B cell (primary cell): ENCODE measurements at regions not wholly inside any gene's neighbourhood (a gene's known extent, or its start where the extent isn't known, plus 50 kb on each side); places are given as distances from the start of the nearest gene placed in this dataset.

Experiments used
- ATAC-seq: fragments of 200-7000 bp; cut with Tn5 transposase; one replicate; pipeline ENCODE4 v1.10.0; 2021; ENCODE audit warnings: low read depth, mild to moderate bottlenecking, moderate number of reproducible peaks, moderate library complexity
- CTCF ChIA-PET: fragments of 350-600 bp; sonication (Branson Sonifier 250); formaldehyde crosslinking; loops from one replicate; lab custom pipeline; 2021; ENCODE audit warnings: antibody characterized with exemption, inconsistent platforms; lab: Charles Lee
- POLR2A ChIA-PET: fragments of 350-600 bp; sonication (Branson Sonifier 250); formaldehyde crosslinking; loops from one replicate; lab custom pipeline; 2021; ENCODE audit warnings: antibody characterized with exemption; lab: Charles Lee
- DNase-seq: peaks from one replicate; pipeline ENCODE4 v3.0.0; 2013
- H2AFZ ChIP-seq: 2 replicates; pipeline ENCODE4 v1.6.1; 2012; ENCODE audit warnings: mild to moderate bottlenecking, low read depth, low read length; ENCODE audit not compliant: insufficient read depth, poor library complexity, severe bottlenecking
- H3K27ac ChIP-seq, 2 donors: 1 replicate in 1 of 2; 2 replicates in 1 of 2; pipeline ENCODE4 v1.5.1; 2012 to 2013; ENCODE audit warnings: low read length in 2 of 2, mild to moderate bottlenecking in 2 of 2, moderate library complexity in 1 of 2
- H3K27me3 ChIP-seq, 4 experiments: fragments of 200-600 bp in 1 of 4; sonication (generic) in 1 of 4; replicated peaks in 1 of 4; 1 replicate in 2 of 4; 2 replicates in 2 of 4; pipeline versions ENCODE4 v1.6.1 to v1.7.0; 2013 to 2016; ENCODE audit warnings: low read length in 3 of 4, mild to moderate bottlenecking in 2 of 4, mixed read lengths in 1 of 4, moderate library complexity in 1 of 4; ENCODE audit not compliant: insufficient read depth in 4 of 4, control insufficient read depth in 3 of 4; ENCODE audit errors: control extremely low read depth in 1 of 4
- H3K36me3 ChIP-seq, 2 experiments: replicated peaks in 1 of 2; 1 replicate in 1 of 2; 2 replicates in 1 of 2; pipeline versions ENCODE4 v1.6.1 to v1.7.1; 2013; ENCODE audit warnings: low read length in 1 of 2; ENCODE audit not compliant: insufficient read depth in 2 of 2, control insufficient read depth in 1 of 2; ENCODE audit errors: control extremely low read depth in 1 of 2, extremely low read depth in 1 of 2
- H3K4me1 ChIP-seq, 2 donors: fragments of 200-600 bp in 1 of 2; sonication (generic) in 1 of 2; 1 replicate in 1 of 2; 2 replicates in 1 of 2; pipeline versions ENCODE4 v1.5.1 to v1.6.1; 2013 to 2017; ENCODE audit warnings: low read length in 2 of 2; ENCODE audit not compliant: control insufficient read depth in 2 of 2, insufficient read depth in 2 of 2
- H3K4me2 ChIP-seq: replicated peaks from 2 replicates; pipeline ENCODE3; 2012; ENCODE audit warnings: mild to moderate bottlenecking, low read depth, low read length; ENCODE audit not compliant: poor library complexity, severe bottlenecking
- H3K4me3 ChIP-seq, 5 experiments: fragments of 200-600 bp in 1 of 5; sonication (generic) in 1 of 5; 1 replicate in 3 of 5; 2 replicates in 2 of 5; pipeline versions ENCODE4 v1.5.1 to v1.7.0; 2011 to 2016; ENCODE audit warnings: low read length in 4 of 5, mild to moderate bottlenecking in 4 of 5, low read depth in 2 of 5, control low read depth in 1 of 5, moderate library complexity in 1 of 5; ENCODE audit not compliant: insufficient read depth in 1 of 5; ENCODE audit errors: control extremely low read depth in 1 of 5, extremely low read depth in 1 of 5
- H3K79me2 ChIP-seq: fragments of 200-600 bp; sonication (generic); one replicate; pipeline ENCODE4 v1.6.0; 2016; ENCODE audit warnings: low read length; ENCODE audit not compliant: control insufficient read depth, insufficient read depth
- H3K9ac ChIP-seq: fragments of 200-600 bp; sonication (generic); 2 replicates; pipeline ENCODE4 v1.6.1; 2017; ENCODE audit warnings: mild to moderate bottlenecking, low read length, moderate library complexity
- H3K9me3 ChIP-seq, 3 donors: one replicate each; pipeline versions ENCODE4 v1.6.1 to v1.7.1; 2013; ENCODE audit warnings: low read length in 2 of 3; ENCODE audit not compliant: control insufficient read depth in 2 of 3, insufficient read depth in 1 of 3; ENCODE audit errors: control extremely low read depth in 1 of 3
- H4K20me1 ChIP-seq: 2 replicates; pipeline ENCODE4 v1.6.0; 2012; ENCODE audit warnings: mild to moderate bottlenecking, low read length; ENCODE audit not compliant: insufficient read depth, control insufficient read depth, poor library complexity, severe bottlenecking
- H3K27ac Mint-ChIP-seq: one replicate; pipeline ENCODE4 v1.8.0; 2021; ENCODE audit warnings: mixed read lengths
- H3K27me3 Mint-ChIP-seq: one replicate; pipeline ENCODE4 v1.8.0; 2021; ENCODE audit warnings: mixed read lengths
- H3K4me1 Mint-ChIP-seq: one replicate; pipeline ENCODE4 v1.8.0; 2021; ENCODE audit warnings: mixed read lengths
- H3K4me3 Mint-ChIP-seq: one replicate; pipeline ENCODE4 v1.8.0; 2021; ENCODE audit warnings: mixed read lengths
- H3K9me3 Mint-ChIP-seq: one replicate; pipeline ENCODE4 v1.8.0; 2022; ENCODE audit warnings: mixed read lengths; ENCODE audit not compliant: insufficient read depth
- EZH2 ChIP-seq: IDR thresholded peaks from 2 replicates; pipeline ENCODE4 v1.6.1; 2012; ENCODE audit warnings: borderline replicate concordance, low read depth, mild to moderate bottlenecking, moderate library complexity, low read length; ENCODE audit not compliant: insufficient read depth, poor library complexity, severe bottlenecking
- WGBS: methylation state at CpG from one replicate; pipeline ENCODE4 v1.1.5; 2013; ENCODE audit warnings: missing lambda C conversion rate; ENCODE audit not compliant: insufficient coverage; 5-methylcytosine and 5-hydroxymethylcytosine counted together
- intact Hi-C: fragments of 100-400 bp; cut with micrococcal nuclease; formaldehyde crosslinking; loops from one replicate; pipeline ENCODE4 v1.10.0; 2022
- TF ChIP-seq, protein P1 (sequence below): fragments of 200-600 bp; IDR thresholded peaks from one replicate; pipeline ENCODE4 v1.8.0; 2022; ENCODE audit warnings: antibody characterized with exemption, mild to moderate bottlenecking

DNA sequence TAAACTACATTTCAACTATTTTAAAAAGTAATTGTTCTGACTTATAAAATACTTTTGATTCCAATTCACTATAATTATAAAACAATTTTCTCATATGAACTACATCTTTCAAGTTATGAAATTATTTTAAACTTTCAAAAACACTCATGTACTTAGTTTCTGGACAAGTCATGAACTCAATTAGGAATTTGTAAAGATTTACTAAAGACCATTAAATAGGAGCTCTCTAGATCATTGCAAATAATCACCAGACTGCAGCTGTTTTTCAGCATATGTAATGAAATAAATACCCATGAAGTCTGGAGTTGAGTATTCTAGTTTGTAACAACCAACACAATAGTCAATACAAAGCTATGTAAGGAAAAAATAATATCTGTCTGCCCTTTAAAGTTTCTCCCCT lies 605.1 kb upstream of the MIR17HG start:
- no peak overlapping the region for H3K4me2 ChIP-seq
- H3K4me3 ChIP-seq, result no peak overlapping the region
- H3K9ac ChIP-seq, result no peak overlapping the region
- ChIA-PET CTCF (no interaction called here), POLR2A (no interaction called here)
- Mint-ChIP-seq H3K27ac (no peak overlapping the region), H3K4me1 (no peaks in the 10 kb centered on the region), H3K4me3 (no peak overlapping the region), H3K9me3 (no peaks in the 10 kb centered on the region), H3K27me3 (no peaks in the 10 kb centered on the region)
- H2AFZ ChIP-seq, result no peak overlapping the region
- H3K9me3 ChIP-seq, result peaks cover 0 to 4% (median 0%) of the 10 kb centered on the region in 3 donors
- no peaks in the 10 kb centered on the region for H3K79me2 ChIP-seq
- no peaks in the 10 kb centered on the region for H3K4me1 ChIP-seq
- DNase-seq (no peak), ATAC-seq (no peak)
- TF ChIP-seq, protein P1, sequence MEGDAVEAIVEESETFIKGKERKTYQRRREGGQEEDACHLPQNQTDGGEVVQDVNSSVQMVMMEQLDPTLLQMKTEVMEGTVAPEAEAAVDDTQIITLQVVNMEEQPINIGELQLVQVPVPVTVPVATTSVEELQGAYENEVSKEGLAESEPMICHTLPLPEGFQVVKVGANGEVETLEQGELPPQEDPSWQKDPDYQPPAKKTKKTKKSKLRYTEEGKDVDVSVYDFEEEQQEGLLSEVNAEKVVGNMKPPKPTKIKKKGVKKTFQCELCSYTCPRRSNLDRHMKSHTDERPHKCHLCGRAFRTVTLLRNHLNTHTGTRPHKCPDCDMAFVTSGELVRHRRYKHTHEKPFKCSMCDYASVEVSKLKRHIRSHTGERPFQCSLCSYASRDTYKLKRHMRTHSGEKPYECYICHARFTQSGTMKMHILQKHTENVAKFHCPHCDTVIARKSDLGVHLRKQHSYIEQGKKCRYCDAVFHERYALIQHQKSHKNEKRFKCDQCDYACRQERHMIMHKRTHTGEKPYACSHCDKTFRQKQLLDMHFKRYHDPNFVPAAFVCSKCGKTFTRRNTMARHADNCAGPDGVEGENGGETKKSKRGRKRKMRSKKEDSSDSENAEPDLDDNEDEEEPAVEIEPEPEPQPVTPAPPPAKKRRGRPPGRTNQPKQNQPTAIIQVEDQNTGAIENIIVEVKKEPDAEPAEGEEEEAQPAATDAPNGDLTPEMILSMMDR, result no peak
- no peak for TF ChIP-seq EZH2
- intact Hi-C loops, result no loop called here
- H3K36me3 ChIP-seq, result no peaks in the 10 kb centered on the region
- no peak overlapping the region for H3K27ac ChIP-seq
- H3K27me3 ChIP-seq, result no peaks in the 10 kb centered on the region
- no peaks in the 10 kb centered on the region for H4K20me1 ChIP-seq

DNA sequence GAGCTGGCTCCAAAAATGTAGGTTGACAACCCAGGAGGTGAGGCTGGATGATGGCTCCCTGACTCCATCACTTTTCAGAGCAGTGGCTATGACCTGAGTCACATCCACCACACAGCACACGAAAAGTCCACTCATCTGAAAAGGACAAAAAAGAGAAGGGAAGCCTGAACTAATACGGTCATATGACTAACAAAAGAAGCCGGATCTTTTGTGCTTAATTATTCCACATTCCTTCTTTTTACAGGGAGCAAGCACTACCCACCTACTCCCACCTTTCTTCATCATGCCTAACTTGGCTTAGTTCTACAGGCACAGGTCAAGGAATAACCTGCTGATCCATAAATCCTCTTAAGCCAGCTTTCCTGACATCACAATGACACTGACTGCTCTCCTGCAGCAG lies 601.3 kb upstream of the MIR17HG start:
- H3K4me1 Mint-ChIP-seq, result no peaks in the 10 kb centered on the region
- DNase-seq (no peak), ATAC-seq (no peak)
- Histone ChIP-seq H3K27ac (no peak overlapping the region), H3K4me3 (no peak overlapping the region), H3K4me1 (no peaks in the 10 kb centered on the region), H3K36me3 (no peaks in the 10 kb centered on the region), H3K79me2 (no peaks in the 10 kb centered on the region), H4K20me1 (no peaks in the 10 kb centered on the region), H3K27me3 (no peaks in the 10 kb centered on the region), H3K4me2 (no peak overlapping the region), H3K9me3 (peaks cover 0 to 6% (median 0%) of the 10 kb centered on the region in 3 donors), H2AFZ (no peak overlapping the region), H3K9ac (no peak overlapping the region)
- TF ChIP-seq EZH2, result no peak
- TF ChIP-seq, protein P1, result no peak
- no peaks in the 10 kb centered on the region for H3K9me3 Mint-ChIP-seq
- H3K4me3 Mint-ChIP-seq, result no peak overlapping the region
- ChIA-PET CTCF (no interaction called here), POLR2A (no interaction called here)
- WGBS, result 96% methylated on average over 3 of the region's 3 CpGs
- no peak overlapping the region for H3K27ac Mint-ChIP-seq
- intact Hi-C loops, result no loop called here
- no peaks in the 10 kb centered on the region for H3K27me3 Mint-ChIP-seq
